WERI-Rb-1 (cell line): ENCODE measurements at regions not wholly inside any gene's neighbourhood (a gene's known extent, or its start where the extent isn't known, plus 50 kb on each side); places are given as distances from the start of the nearest gene placed in this dataset.

ENCODE experiments used
- DNase-seq: peaks from one replicate; pipeline ENCODE4 v3.0.0-alpha.2; 2020
- H3K27ac ChIP-seq: fragments of 250-450 bp; sonication (Bioruptor Pico); 2 replicates; pipeline ENCODE4 v1.5.1; 2020; ENCODE audit warnings: mild to moderate bottlenecking, moderate library complexity
- H3K27me3 ChIP-seq: fragments of 250-450 bp; sonication (Bioruptor Pico); 2 replicates; pipeline ENCODE4 v1.5.1; 2021; ENCODE audit warnings: mild to moderate bottlenecking, low read depth, moderate library complexity; ENCODE audit not compliant: insufficient read depth, severe bottlenecking
- H3K36me3 ChIP-seq: fragments of 250-450 bp; sonication (Bioruptor Pico); 2 replicates; pipeline ENCODE4 v1.5.1; 2020; ENCODE audit warnings: mild to moderate bottlenecking, moderate library complexity
- H3K4me3 ChIP-seq: 2 replicates; pipeline ENCODE4 v1.5.1; 2011; ENCODE audit warnings: low read depth, mild to moderate bottlenecking, control low read depth, low read length
- H3K9me3 ChIP-seq: fragments of 250-450 bp; sonication (Bioruptor Pico); 2 replicates; pipeline ENCODE4 v1.5.1; 2021; ENCODE audit warnings: mild to moderate bottlenecking, moderate library complexity; ENCODE audit not compliant: severe bottlenecking
- CTCF ChIP-seq: IDR thresholded peaks from 2 replicates; pipeline ENCODE4 v1.5.1; 2011; ENCODE audit warnings: low read depth, mild to moderate bottlenecking, control low read depth, inconsistent platforms, low read length

DNA sequence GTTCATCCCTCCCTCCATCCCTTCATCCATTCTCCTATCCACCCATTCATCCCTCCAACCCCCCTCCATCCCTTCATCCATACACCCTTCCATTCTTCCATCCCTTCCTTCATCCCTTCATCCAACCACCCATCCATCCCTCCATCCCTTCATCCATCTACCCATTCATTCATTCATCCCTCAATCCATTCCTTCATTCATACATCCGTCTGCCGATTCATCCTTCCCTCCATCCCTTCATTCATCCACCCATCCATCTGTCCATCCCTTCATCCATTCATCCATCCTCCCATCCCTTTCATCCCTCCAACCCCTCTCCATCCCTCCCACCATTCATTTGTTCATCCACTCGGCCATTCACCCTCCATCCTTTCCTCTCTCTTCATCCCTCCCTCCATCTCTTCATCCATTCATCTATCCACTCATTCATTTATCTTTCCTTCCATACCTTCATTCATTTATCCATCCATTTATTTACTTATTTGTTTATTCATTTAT lies 95.7 kb downstream of the FOXL1 start:
- Histone ChIP-seq H3K9me3 (no peaks in the 10 kb centered on the region), H3K4me3 (no peak overlapping the region), H3K27ac (no peak overlapping the region), H3K36me3 (no peaks in the 10 kb centered on the region), H3K27me3 (peaks cover 4% of the 10 kb centered on the region)
- no peak for TF ChIP-seq CTCF
- no peak for DNase-seq

DNA sequence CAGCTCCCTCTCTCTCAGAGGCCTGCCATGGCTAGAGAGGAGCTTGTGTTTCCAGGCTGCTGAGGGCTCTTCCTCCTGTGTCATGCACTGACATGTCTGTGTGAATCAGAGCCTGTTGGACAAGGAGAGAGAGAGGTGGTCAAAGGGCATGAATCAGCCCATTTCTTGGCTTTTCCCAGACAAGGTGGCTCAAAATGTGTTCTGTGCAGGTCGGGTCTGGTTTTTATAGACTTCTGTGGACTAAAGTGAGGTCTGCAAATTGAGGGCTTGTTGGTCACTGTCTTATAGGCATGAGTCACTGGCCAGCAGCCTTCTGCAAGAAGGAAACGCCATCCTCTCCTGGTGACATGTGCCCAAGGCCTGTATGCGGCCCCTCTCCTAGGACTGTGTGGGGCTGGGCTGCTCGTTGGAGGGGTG lies 97.9 kb downstream of the FOXL1 start:
- Histone ChIP-seq H3K27ac (no peak overlapping the region), H3K36me3 (no peaks in the 10 kb centered on the region), H3K9me3 (no peaks in the 10 kb centered on the region), H3K27me3 (no peaks in the 10 kb centered on the region), H3K4me3 (no peak overlapping the region)
- DNase-seq, result no peak
- TF ChIP-seq CTCF, result no peak

- TF ChIP-seq CTCF, result no peak
- no peak overlapping the region for H3K4me3 ChIP-seq
- no peaks in the 10 kb centered on the region for H3K36me3 ChIP-seq
- no peak for DNase-seq
- H3K27ac ChIP-seq, result no peak overlapping the region
- no peaks in the 10 kb centered on the region for H3K9me3 ChIP-seq
- no peaks in the 10 kb centered on the region for H3K27me3 ChIP-seq
Measured at GRCh38 chr16:86679490-86679889, 101.1 kb downstream of the FOXL1 start.

- Histone ChIP-seq H3K27me3 (no peaks in the 10 kb centered on the region), H3K4me3 (no peak overlapping the region), H3K36me3 (no peaks in the 10 kb centered on the region), H3K27ac (no peak overlapping the region), H3K9me3 (no peaks in the 10 kb centered on the region)
- no peak for TF ChIP-seq CTCF
- DNase-seq, result no peak
Measured at GRCh38 chr16:86680162-86680561, 101.8 kb downstream of the FOXL1 start.

GRCh38 chr16:86680661-86681030 lies 102.3 kb downstream of the FOXL1 start:
- Histone ChIP-seq H3K27me3 (no peaks in the 10 kb centered on the region), H3K4me3 (no peak overlapping the region), H3K9me3 (no peaks in the 10 kb centered on the region), H3K27ac (no peak overlapping the region), H3K36me3 (no peaks in the 10 kb centered on the region)
- DNase-seq, result no peak
- TF ChIP-seq CTCF, result no peak

DNA sequence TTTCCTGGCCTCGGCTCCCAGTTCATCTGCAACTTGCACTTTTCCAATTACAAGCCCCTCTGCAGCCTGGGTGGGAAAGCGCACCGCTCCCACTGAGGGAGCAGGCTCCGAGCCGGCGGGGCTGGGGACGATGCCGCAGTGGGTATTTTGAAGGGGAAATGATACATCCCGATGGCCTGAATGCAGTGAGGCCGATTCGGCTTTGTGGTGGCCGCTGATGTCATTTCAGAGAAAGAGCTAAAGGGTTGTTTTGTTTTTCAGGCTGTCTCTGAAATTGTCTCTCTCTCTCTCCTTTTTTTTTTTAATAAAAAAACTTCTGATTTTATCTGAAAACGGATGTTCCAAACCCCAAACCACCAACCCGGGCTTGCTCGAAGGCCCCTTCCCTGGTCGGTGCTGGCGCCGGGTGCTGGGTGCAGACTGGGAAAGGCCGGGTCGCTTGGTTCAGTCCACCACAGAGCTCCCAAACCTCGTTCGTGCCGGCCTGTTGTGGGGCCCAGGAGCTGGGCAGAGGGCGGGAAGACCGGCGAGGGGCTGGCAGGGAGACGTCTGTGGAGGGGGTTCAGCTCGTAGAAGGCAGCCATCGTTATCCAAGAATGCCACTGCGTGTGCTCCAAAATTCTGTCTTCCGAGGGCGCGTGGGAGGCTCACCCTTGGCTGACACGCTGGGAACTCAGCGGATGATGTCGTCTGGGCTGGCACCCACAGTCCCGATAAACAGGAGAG lies 102.8 kb downstream of the FOXL1 start:
- no peak for DNase-seq
- no peak overlapping the region for H3K4me3 ChIP-seq
- no peak overlapping the region for H3K27ac ChIP-seq
- H3K36me3 ChIP-seq, result no peaks in the 10 kb centered on the region
- H3K27me3 ChIP-seq, result no peaks in the 10 kb centered on the region
- no peaks in the 10 kb centered on the region for H3K9me3 ChIP-seq
- no peak for TF ChIP-seq CTCF
